ENCODE measurements at regions not wholly inside any gene's neighbourhood (a gene's known extent, or its start where the extent isn't known, plus 50 kb on each side); places are given as distances from the start of the nearest gene placed in this dataset.
"Not testable (repeated sequence)": the region's sequence is repeated elsewhere in the genome, so short reads cannot be mapped to it uniquely, and the experiment has no call there.

GRCh38 chr4:89506866-89507491 lies 199.4 kb upstream of the GPRIN3 start:
- DNase-seq (ENCODE audit: low read depth in 3 of 3, low spot score in 2 of 3), result no peak

GRCh38 chr4:89502581-89502980 lies 195.0 kb upstream of the GPRIN3 start:
- DNase-seq (ENCODE audit: low read depth in 3 of 3, low spot score in 2 of 3), result no peak

GRCh38 chr4:89497517-89498308 lies 190.1 kb upstream of the GPRIN3 start:
- no peak for DNase-seq (ENCODE audit: low read depth in 3 of 3, low spot score in 2 of 3)

GRCh38 chr4:89496851-89497250 lies 189.3 kb upstream of the GPRIN3 start:
- DNase-seq (ENCODE audit: low read depth in 3 of 3, low spot score in 2 of 3), result no peak

- DNase-seq (ENCODE audit: low read depth in 3 of 3, low spot score in 2 of 3), result no peak
These were observed 185.8 kb upstream of the GPRIN3 start for GRCh38 chr4:89493367-89493766.

DNA sequence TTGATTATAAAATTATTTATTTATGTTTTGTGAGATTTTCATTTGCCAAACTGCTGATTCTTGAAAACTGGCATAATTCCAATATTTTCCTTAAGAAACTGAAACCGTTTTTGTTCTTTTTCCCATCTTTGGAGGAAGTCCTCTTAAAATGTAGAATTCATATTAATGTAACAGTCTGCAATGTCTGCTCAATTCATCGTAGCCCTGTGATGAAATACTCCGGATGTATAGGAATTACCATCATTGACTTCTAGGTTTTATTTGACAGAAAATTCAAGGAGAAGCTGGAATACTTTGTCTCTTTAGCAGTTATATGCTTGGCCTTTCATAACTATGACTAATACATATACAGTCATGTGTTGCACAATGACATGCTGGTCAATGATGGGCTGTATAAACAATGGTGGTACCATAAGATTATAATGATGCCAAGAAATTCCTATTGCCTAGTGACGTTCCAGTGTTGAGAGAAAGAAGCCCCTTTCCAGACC lies 185.0 kb upstream of the GPRIN3 start:
- DNase-seq (ENCODE audit: low read depth in 3 of 3, low spot score in 2 of 3), result no peak

DNA sequence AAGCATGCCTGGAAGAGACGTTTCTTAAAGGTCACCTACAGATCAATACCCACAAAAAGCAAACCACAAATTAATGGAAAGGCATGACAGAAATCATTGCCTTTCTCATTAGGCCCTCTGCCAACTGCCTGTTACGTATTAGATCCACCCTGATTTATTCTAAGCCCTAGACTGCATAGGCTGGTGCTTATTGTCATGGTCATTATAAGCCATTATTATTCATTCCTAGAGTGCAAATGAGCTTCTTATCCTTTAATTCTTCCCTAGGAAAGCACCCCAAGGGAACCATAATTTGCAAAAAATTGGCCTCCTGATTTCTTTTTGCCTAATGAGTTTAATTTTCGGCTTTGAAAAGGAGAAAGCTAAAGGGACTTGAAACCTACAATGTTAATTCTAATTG lies 184.2 kb upstream of the GPRIN3 start:
- no peak for DNase-seq (ENCODE audit: low read depth in 3 of 3, low spot score in 2 of 3)

GRCh38 chr4:89489921-89490431 lies 182.4 kb upstream of the GPRIN3 start:
- DNase-seq (ENCODE audit: low read depth in 3 of 3, low spot score in 2 of 3), result not testable (repeated sequence)

DNA sequence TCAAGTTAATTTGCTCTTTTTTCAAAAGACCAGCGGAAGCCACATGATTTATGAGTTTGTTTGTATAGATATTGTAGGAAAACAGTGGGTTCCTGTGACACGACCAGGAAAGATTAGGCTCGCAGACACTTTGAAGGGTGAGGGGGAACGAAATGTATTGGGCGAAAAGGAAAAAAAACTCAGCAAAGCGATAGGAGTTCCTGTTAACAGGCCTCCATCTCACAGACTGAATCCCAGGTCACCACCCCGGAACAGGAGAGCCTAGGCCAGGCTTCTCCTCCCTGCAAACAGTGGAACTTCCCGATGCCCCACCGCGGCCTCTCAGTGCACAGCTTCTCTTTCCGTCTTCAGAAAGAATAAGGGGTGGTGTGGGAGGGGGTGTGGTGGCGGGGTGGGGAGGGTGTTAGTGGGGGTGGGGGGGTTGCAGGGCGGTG lies 181.8 kb upstream of the GPRIN3 start:
- DNase-seq (ENCODE audit: low read depth in 3 of 3, low spot score in 2 of 3), result no peak

GRCh38 chr4:89488736-89489135 lies 181.1 kb upstream of the GPRIN3 start:
- no peak for DNase-seq (ENCODE audit: low read depth in 3 of 3, low spot score in 2 of 3)

GRCh38 chr4:89486673-89487072 lies 179.1 kb upstream of the GPRIN3 start:
- DNase-seq (ENCODE audit: low read depth in 3 of 3, low spot score in 2 of 3), result no peak

DNA sequence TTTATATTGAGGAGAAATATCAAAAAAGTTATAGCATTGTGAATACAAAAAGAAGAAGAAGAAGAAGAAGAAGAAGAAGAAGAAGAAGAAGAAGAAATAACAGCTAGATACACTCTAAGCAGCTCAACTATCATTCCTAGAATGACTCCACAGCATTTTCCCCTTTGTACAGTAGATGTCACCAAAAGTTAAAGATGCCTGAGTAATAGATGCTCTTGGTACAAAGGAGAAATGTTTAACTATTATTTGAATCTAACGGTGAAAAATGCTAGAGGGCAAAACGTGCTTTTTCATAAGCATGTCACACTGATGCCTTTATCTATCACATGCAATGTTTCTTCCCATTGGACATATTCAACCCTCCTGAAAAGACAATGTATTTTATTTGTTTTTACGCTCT lies 178.4 kb upstream of the GPRIN3 start:
- no peak for DNase-seq (ENCODE audit: low read depth in 3 of 3, low spot score in 2 of 3)

GRCh38 chr4:89483833-89484232 lies 176.2 kb upstream of the GPRIN3 start:
- DNase-seq (ENCODE audit: low read depth in 3 of 3, low spot score in 2 of 3), result no peak

- no peak for DNase-seq (ENCODE audit: low read depth in 3 of 3, low spot score in 2 of 3)
These were observed 175.5 kb upstream of the GPRIN3 start for GRCh38 chr4:89482926-89483595.

DNA sequence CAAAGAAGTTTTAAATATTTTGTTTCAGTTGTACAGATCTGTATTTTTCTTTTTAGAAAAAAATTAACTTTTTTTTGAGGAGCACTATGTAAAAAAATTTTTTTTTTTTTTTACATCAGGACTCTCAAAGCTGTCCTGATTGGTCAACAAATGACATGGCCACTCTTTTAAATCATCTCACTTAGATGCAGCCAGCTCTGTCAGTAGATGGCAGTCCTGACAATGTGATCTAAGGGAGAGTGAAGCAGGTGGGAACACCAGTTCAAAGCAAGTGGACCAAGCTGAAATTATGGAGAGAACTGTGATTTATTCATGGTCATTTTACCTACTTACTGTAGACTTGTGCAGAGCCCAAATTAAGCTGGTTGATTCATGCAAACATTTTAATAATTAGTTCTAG lies 174.7 kb upstream of the GPRIN3 start:
- no peak for DNase-seq (ENCODE audit: low read depth in 3 of 3, low spot score in 2 of 3)

DNA sequence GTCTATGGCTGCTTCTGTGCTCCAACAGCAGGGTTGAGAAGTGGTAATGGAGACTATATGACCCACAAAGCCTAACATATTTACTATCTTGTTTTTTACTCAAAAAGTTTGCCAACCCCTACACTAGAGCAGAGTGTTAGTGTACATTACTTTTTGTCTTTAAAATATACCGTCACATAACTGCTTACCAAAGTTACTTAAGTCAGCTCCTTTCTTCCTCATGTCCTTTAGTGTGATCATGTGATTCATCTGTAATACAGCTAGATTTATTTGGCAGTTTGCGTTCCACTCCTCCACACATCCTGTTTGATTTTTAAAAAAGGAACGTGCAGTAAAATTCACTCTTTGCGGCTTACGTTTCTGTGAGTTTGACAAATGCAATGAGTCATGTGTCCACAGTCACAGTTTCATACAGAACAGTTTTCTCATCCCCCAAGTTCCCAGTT lies 162.4 kb upstream of the GPRIN3 start:
- DNase-seq (ENCODE audit: low read depth in 3 of 3, low spot score in 2 of 3), result no peak

- no peak for DNase-seq (ENCODE audit: low read depth in 3 of 3, low spot score in 2 of 3)
These were observed 161.9 kb upstream of the GPRIN3 start for GRCh38 chr4:89469516-89469915.

DNA sequence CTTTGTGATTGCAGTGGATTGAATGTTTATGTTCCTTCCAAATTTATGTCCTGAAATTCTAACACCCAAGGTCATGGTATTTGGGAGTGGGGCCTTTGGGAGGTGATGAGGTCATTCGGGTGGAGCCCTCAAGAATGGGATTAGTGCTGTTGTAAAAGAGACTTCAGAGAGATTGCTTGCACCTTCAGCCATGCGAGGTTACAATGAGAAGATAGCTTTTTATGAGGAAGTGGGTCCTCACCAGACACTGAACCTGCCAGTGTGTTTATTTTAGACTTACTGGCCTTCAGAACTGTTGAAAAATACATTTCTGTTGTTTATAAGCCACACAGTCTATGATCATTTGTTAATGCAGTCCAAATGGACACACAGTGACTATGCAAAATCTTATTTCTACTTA lies 161.0 kb upstream of the GPRIN3 start:
- DNase-seq (ENCODE audit: low read depth in 3 of 3, low spot score in 2 of 3), result no peak

GRCh38 chr4:89463341-89463740 lies 155.7 kb upstream of the GPRIN3 start:
- DNase-seq (ENCODE audit: low read depth in 3 of 3, low spot score in 2 of 3), result no peak

- no peak for DNase-seq (ENCODE audit: low read depth in 3 of 3, low spot score in 2 of 3)
These were observed 139.9 kb upstream of the GPRIN3 start for GRCh38 chr4:89447543-89447942.

GRCh38 chr4:89446193-89446592 lies 138.6 kb upstream of the GPRIN3 start:
- no peak for DNase-seq (ENCODE audit: low read depth in 3 of 3, low spot score in 2 of 3)
